Liver (tissue), 3 donors: ENCODE measurements at regions not wholly inside any gene's neighbourhood (a gene's known extent, or its start where the extent isn't known, plus 50 kb on each side); places are given as distances from the start of the nearest gene placed in this dataset.

ENCODE experiments used
- CTCF ChIP-seq: fragments of 150-350 bp; IDR thresholded peaks from 2 replicates; pipeline ENCODE4 v1.5.1; 2017; ENCODE audit warnings: improper control_type of control experiment, low read depth, low read length; ENCODE audit not compliant: missing input control
- GABPA ChIP-seq, 2 donors: IDR thresholded peaks in 1 of 2; conservative IDR thresholded peaks in 1 of 2; 2 replicates each; pipeline ENCODE4 v1.6.1; 2016; ENCODE audit warnings: antibody characterized with exemption in 2 of 2, mild to moderate bottlenecking in 1 of 2, moderate library complexity in 1 of 2
- JUND ChIP-seq, 2 donors: IDR thresholded peaks; 2 replicates each; pipeline ENCODE4 v1.6.1; 2016; ENCODE audit warnings: antibody characterized with exemption in 2 of 2
- YY1 ChIP-seq: IDR thresholded peaks from 2 replicates; pipeline ENCODE4 v1.6.1; 2016; ENCODE audit warnings: antibody characterized with exemption, mild to moderate bottlenecking
- donor health status: healthy.
- donor health status: healthy.

- TF ChIP-seq CTCF = no peak
- TF ChIP-seq YY1 = no peak
- TF ChIP-seq GABPA (IDR thresholded peaks at IDR 0.05 in 1 of 2, conservative IDR thresholded peaks at IDR 0.05 in 1 of 2) = no peak
- TF ChIP-seq JUND (IDR thresholded peaks at IDR 0.05) = no peak
These were observed 175.7 kb upstream of the TANK start for GRCh38 chr2:160984426-160985077.
